H1 (cell line): ENCODE measurements at regions not wholly inside any gene's neighbourhood (a gene's known extent, or its start where the extent isn't known, plus 50 kb on each side); places are given as distances from the start of the nearest gene placed in this dataset.

Source experiments
- CTCF ChIA-PET: fragments of 300-600 bp; sonication (Branson Sonifier 250); formaldehyde crosslinking; loops from one replicate; lab custom pipeline; 2021; ENCODE audit not compliant: partially characterized antibody; lab: Charles Lee
- POLR2A ChIA-PET: fragments of 300-600 bp; sonication (Branson Sonifier 250); formaldehyde crosslinking; loops from one replicate; lab custom pipeline; 2021; ENCODE audit warnings: inconsistent platforms; ENCODE audit not compliant: partially characterized antibody; lab: Charles Lee
- DNase-seq, 2 experiments: peaks; one replicate each; pipeline versions ENCODE4 v3.0.0 to v3.0.0-alpha.2; 2010 to 2022; ENCODE audit warnings: low spot score in 2 of 2, low read depth in 1 of 2, mixed read lengths in 1 of 2
- FAIRE-seq: peaks from 2 replicates; lab custom pipeline; 2011; peaks lifted over from hg19 to GRCh38; lab: Jason Lieb, UNC
- H2AFZ ChIP-seq: 2 replicates; pipeline ENCODE4 v1.8.1; 2012; ENCODE audit warnings: low read length, inconsistent platforms
- H2AK5ac ChIP-seq: 2 replicates; pipeline ENCODE4 v1.6.1; 2013; ENCODE audit warnings: low read depth, low read length
- H2BK120ac ChIP-seq: replicated peaks from 2 replicates; pipeline ENCODE3; 2013; ENCODE audit warnings: low read depth, low read length, inconsistent platforms
- H2BK12ac ChIP-seq: 2 replicates; pipeline ENCODE4 v1.6.1; 2013; ENCODE audit warnings: low read depth, low read length
- H2BK15ac ChIP-seq: 2 replicates; pipeline ENCODE4 v1.6.1; 2013; ENCODE audit warnings: low read length
- H2BK20ac ChIP-seq: 2 replicates; pipeline ENCODE4 v1.6.1; 2013; ENCODE audit warnings: low read length
- H2BK5ac ChIP-seq: 2 replicates; pipeline ENCODE4 v1.6.1; 2013; ENCODE audit warnings: low read depth, low read length
- H3K14ac ChIP-seq: 2 replicates; pipeline ENCODE4 v1.6.1; 2013; ENCODE audit warnings: inconsistent platforms; ENCODE audit not compliant: insufficient read length
- H3K18ac ChIP-seq: 2 replicates; pipeline ENCODE4 v1.6.1; 2013; ENCODE audit warnings: low read length; ENCODE audit errors: extremely low read depth
- H3K23ac ChIP-seq: 2 replicates; pipeline ENCODE4 v1.6.1; 2013; ENCODE audit warnings: inconsistent platforms; ENCODE audit not compliant: insufficient read length
- H3K23me2 ChIP-seq: 2 replicates; pipeline ENCODE4 v1.6.1; 2013; ENCODE audit warnings: low read depth, low read length
- H3K27ac ChIP-seq: 2 replicates; pipeline ENCODE4 v1.6.1; 2011; ENCODE audit warnings: low read depth, low read length, inconsistent platforms
- H3K27me3 ChIP-seq, 4 experiments: replicated peaks in 1 of 4; 1 replicate in 1 of 4; 2 replicates in 3 of 4; pipeline versions ENCODE4 v1.6.1 to v1.8.1; 2011 to 2013; ENCODE audit warnings: low read length in 3 of 4, mild to moderate bottlenecking in 3 of 4, inconsistent platforms in 2 of 4, mixed read lengths in 2 of 4, moderate library complexity in 1 of 4; ENCODE audit not compliant: control insufficient read depth in 3 of 4, insufficient read depth in 3 of 4; ENCODE audit errors: extremely low read depth in 1 of 4
- H3K36me3 ChIP-seq, 4 experiments: 2 replicates each; pipeline versions ENCODE4 v1.6.1 to v1.8.1; 2011 to 2013; ENCODE audit warnings: mild to moderate bottlenecking in 4 of 4, low read length in 3 of 4, moderate library complexity in 2 of 4, control low read depth in 1 of 4, inconsistent platforms in 1 of 4; ENCODE audit not compliant: insufficient read depth in 4 of 4, control insufficient read depth in 2 of 4
- H3K4ac ChIP-seq: replicated peaks from 2 replicates; pipeline ENCODE3; 2013; ENCODE audit warnings: low read length, low read depth, mixed read lengths, inconsistent platforms; ENCODE audit not compliant: insufficient read length
- H3K4me1 ChIP-seq, 4 experiments: replicated peaks in 1 of 4; 1 replicate in 1 of 4; 2 replicates in 3 of 4; pipeline versions ENCODE4 v1.6.1 to v1.8.1; 2011 to 2013; ENCODE audit warnings: low read length in 3 of 4, inconsistent platforms in 2 of 4, mixed read lengths in 1 of 4; ENCODE audit not compliant: insufficient read depth in 4 of 4, control insufficient read depth in 3 of 4
- H3K4me2 ChIP-seq, 2 experiments: 2 replicates each; pipeline versions ENCODE4 v1.6.1 to v1.8.1; 2011 to 2013; ENCODE audit warnings: low read depth in 2 of 2, low read length in 2 of 2, control low read depth in 1 of 2, inconsistent platforms in 1 of 2, mild to moderate bottlenecking in 1 of 2; ENCODE audit not compliant: insufficient read depth in 1 of 2
- H3K4me3 ChIP-seq, 4 experiments: fragments of 200-600, 300-600 bp in 1 of 4; sonication (generic), shearing (Covaris generic), sonication (Bioruptor Twin) in 1 of 4; 2 replicates each; pipeline versions ENCODE4 v1.5.1 to v1.8.1; 2011 to 2016; ENCODE audit warnings: low read length in 4 of 4, low read depth in 3 of 4, control low read depth in 2 of 4, inconsistent platforms in 2 of 4, mild to moderate bottlenecking in 2 of 4, mixed read lengths in 1 of 4, moderate library complexity in 1 of 4; ENCODE audit not compliant: insufficient read depth in 2 of 4; ENCODE audit errors: extremely low read depth in 1 of 4
- H3K56ac ChIP-seq: replicated peaks from 2 replicates; pipeline ENCODE3; 2013; ENCODE audit warnings: low read depth, mild to moderate bottlenecking, mixed read lengths, low read length, inconsistent platforms; ENCODE audit not compliant: insufficient read length
- H3K79me1 ChIP-seq: 2 replicates; pipeline ENCODE4 v1.6.1; 2013; ENCODE audit warnings: low read depth, low read length, control low read depth
- H3K79me2 ChIP-seq, 2 experiments: 2 replicates each; pipeline versions ENCODE4 v1.6.1 to v1.8.1; 2012 to 2013; ENCODE audit warnings: low read length in 2 of 2, mild to moderate bottlenecking in 2 of 2, inconsistent platforms in 1 of 2; ENCODE audit not compliant: insufficient read depth in 2 of 2, control insufficient read depth in 1 of 2
- H3K9ac ChIP-seq, 4 experiments: replicated peaks in 1 of 4; 1 replicate in 1 of 4; 2 replicates in 3 of 4; pipeline versions ENCODE4 v1.6.1 to v1.8.1; 2011 to 2013; ENCODE audit warnings: low read depth in 3 of 4, low read length in 3 of 4, control low read depth in 2 of 4, mild to moderate bottlenecking in 2 of 4, moderate library complexity in 2 of 4, inconsistent platforms in 1 of 4; ENCODE audit errors: extremely low read depth in 1 of 4
- H3K9me3 ChIP-seq, 2 experiments: 2 replicates each; pipeline versions ENCODE4 v1.6.1 to v1.8.1; 2012 to 2013; ENCODE audit warnings: mild to moderate bottlenecking in 2 of 2, moderate library complexity in 2 of 2, control low read depth in 1 of 2, inconsistent platforms in 1 of 2, low read depth in 1 of 2, low read length in 1 of 2, mixed read lengths in 1 of 2; ENCODE audit not compliant: insufficient read depth in 2 of 2
- H4K20me1 ChIP-seq, 2 experiments: replicated peaks in 1 of 2; 2 replicates each; pipeline versions ENCODE3 to v1.8.1; 2011 to 2013; ENCODE audit warnings: inconsistent platforms in 2 of 2, low read length in 2 of 2, mild to moderate bottlenecking in 1 of 2; ENCODE audit not compliant: insufficient read depth in 2 of 2, control insufficient read depth in 1 of 2
- H4K5ac ChIP-seq: 2 replicates; pipeline ENCODE4 v1.6.1; 2013; ENCODE audit warnings: low read length, low read depth, mixed read lengths, inconsistent platforms; ENCODE audit not compliant: insufficient read length
- H4K8ac ChIP-seq: 2 replicates; pipeline ENCODE4 v1.8.0; 2013; ENCODE audit warnings: mild to moderate bottlenecking, moderate library complexity, low read length, inconsistent platforms; ENCODE audit not compliant: insufficient read depth; ENCODE audit errors: extremely low read depth
- H4K91ac ChIP-seq: replicated peaks from 2 replicates; pipeline ENCODE3; 2013; ENCODE audit warnings: low read length, mixed read lengths, inconsistent platforms; ENCODE audit not compliant: insufficient read length
- ASH2L ChIP-seq: fragments of 200-600, 300-600 bp; sonication (generic); IDR thresholded peaks from one replicate; pipeline ENCODE4 v1.7.1; 2017; ENCODE audit warnings: low read length
- HDAC2 ChIP-seq, 2 experiments: fragments of 300-600 bp in 1 of 2; sonication (generic) in 1 of 2; IDR thresholded peaks; 2 replicates each; pipeline ENCODE4 v1.6.1; 2011 to 2012; ENCODE audit warnings: low read depth in 2 of 2, low read length in 2 of 2, mild to moderate bottlenecking in 2 of 2, moderate library complexity in 2 of 2, borderline replicate concordance in 1 of 2, inconsistent platforms in 1 of 2
- JUND ChIP-seq: IDR thresholded peaks from 2 replicates; pipeline ENCODE4 v1.6.1; 2011; ENCODE audit warnings: mild to moderate bottlenecking, improper control_type of control experiment, low read length
- KDM5A ChIP-seq: fragments of 200-600 bp; IDR thresholded peaks from 2 replicates; pipeline ENCODE4 v1.7.1; 2012; ENCODE audit warnings: mild to moderate bottlenecking, low read length, inconsistent platforms, mixed read lengths
- RAD21 ChIP-seq, 2 experiments: IDR thresholded peaks in 1 of 2; conservative IDR thresholded peaks in 1 of 2; 2 replicates each; pipeline ENCODE4 v1.6.1; 2011; ENCODE audit warnings: low read depth in 2 of 2, low read length in 2 of 2, improper control_type of control experiment in 1 of 2, inconsistent platforms in 1 of 2, mild to moderate bottlenecking in 1 of 2, moderate library complexity in 1 of 2
- SP2 ChIP-seq: IDR thresholded peaks from 2 replicates; pipeline ENCODE4 v1.6.1; 2012; ENCODE audit warnings: mild to moderate bottlenecking, low read length, inconsistent platforms
- SUZ12 ChIP-seq: fragments of 200-600 bp; sonication (generic); IDR thresholded peaks from 2 replicates; pipeline ENCODE4 v1.6.1; 2012; ENCODE audit warnings: mild to moderate bottlenecking, inconsistent platforms, low read length, moderate library complexity, mixed read lengths
- TAF7 ChIP-seq: optimal IDR thresholded peaks from 2 replicates; pipeline ENCODE3; 2011; ENCODE audit warnings: low read depth, mild to moderate bottlenecking, inconsistent platforms, low read length, moderate library complexity, borderline replicate concordance
- TCF12 ChIP-seq: IDR thresholded peaks from 2 replicates; pipeline ENCODE4 v1.6.1; 2011; ENCODE audit warnings: low read depth, mild to moderate bottlenecking, low read length
- YY1 ChIP-seq: IDR thresholded peaks from 2 replicates; pipeline ENCODE4 v1.6.1; 2011; ENCODE audit warnings: low read depth, mild to moderate bottlenecking, low read length
- ZNF274 ChIP-seq: IDR thresholded peaks from 2 replicates; pipeline ENCODE4 v1.7.0; 2012; ENCODE audit warnings: low read length, borderline replicate concordance; ENCODE audit errors: extremely low read depth
- WGBS, 2 experiments: shearing (Covaris generic) in 1 of 2; methylation state at CpG; one replicate each; pipeline versions ENCODE4 v1.1.6 to v1.1.7; 2013 to 2015; ENCODE audit warnings: low lambda C conversion rate in 2 of 2, mixed read lengths in 2 of 2, inconsistent platforms in 1 of 2, low coverage in 1 of 2, missing lambda C conversion rate in 1 of 2; ENCODE audit not compliant: insufficient replicate concordance in 2 of 2, insufficient coverage in 1 of 2, insufficient read length in 1 of 2; ENCODE audit errors: extremely low coverage in 1 of 2, missing lambda C conversion rate in 1 of 2; 5-methylcytosine and 5-hydroxymethylcytosine counted together
- TF ChIP-seq, protein P1 (sequence below): IDR thresholded peaks from 2 replicates; pipeline ENCODE4 v1.6.1; 2012; ENCODE audit warnings: low read length, inconsistent platforms
- TF ChIP-seq, protein P2 (sequence below): IDR thresholded peaks from 2 replicates; pipeline ENCODE4 v1.6.1; 2012; ENCODE audit warnings: inconsistent platforms

DNA sequence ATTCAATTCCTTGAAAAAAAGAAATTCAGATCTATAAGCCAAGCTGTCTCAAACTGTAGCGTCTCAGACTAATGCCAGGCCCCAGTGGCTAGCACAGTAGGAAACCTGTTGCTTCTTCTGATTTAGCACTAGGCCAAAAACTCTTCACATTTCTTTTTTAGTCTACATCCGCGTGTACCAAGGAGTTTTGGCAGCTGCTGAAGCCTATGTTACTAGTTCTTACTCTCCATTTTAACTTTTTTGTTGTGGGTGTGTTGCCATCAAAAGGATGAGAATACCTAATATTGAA is 65.0 kb upstream of the BTN3A2 start:
- Histone ChIP-seq H3K79me2 (no peaks in the 10 kb centered on the region), H3K18ac (no peak overlapping the region), H3K79me1 (no peaks in the 10 kb centered on the region), H2BK12ac (no peak overlapping the region), H3K9me3 (no peaks in the 10 kb centered on the region), H2BK5ac (no peak overlapping the region), H2BK15ac (no peak overlapping the region), H2BK120ac (no peak overlapping the region), H3K23ac (no peak overlapping the region), H3K4me3 (peak overlapping the region in 2 of 4 experiments; percentile 86 to 90; a peak in 3 of 8 replicates), H3K4me2 (peak overlapping the region; percentile 36 to 68; a peak in 1 of 4 replicates), H2AFZ (no peak overlapping the region), H3K56ac (no peak overlapping the region), H3K27ac (no peak overlapping the region), H3K36me3 (no peaks in the 10 kb centered on the region), H3K4me1 (no peaks in the 10 kb centered on the region), H4K91ac (no peak overlapping the region), H3K14ac (no peak overlapping the region), H4K8ac (no peak overlapping the region), H3K4ac (no peak overlapping the region), H2AK5ac (no peak overlapping the region), H3K27me3 (peaks cover 0 to 1% (median 0%) of the 10 kb centered on the region in 4 experiments; a peak in 1 of 7 replicates), H2BK20ac (no peak overlapping the region), H4K20me1 (no peaks in the 10 kb centered on the region), H3K23me2 (peaks cover 7% of the 10 kb centered on the region; the same call in 1 of the 2 replicates), H3K9ac (no peak overlapping the region), H4K5ac (no peak overlapping the region)
- 88% methylated on average over 3 of the region's 3 CpGs; no CpG with 5 or more reads in 1 of the 2 experiments for WGBS, 2 experiments
- FAIRE-seq (no peak), DNase-seq (no peak)
- POLR2A ChIA-PET, result interaction anchor here (0.8 to 3.1 kb wide), 7 partner anchors 10 to 177 kb away, joined by 3 to 19 read pairs (median 5); a partner anchor contains a TSS
- CTCF ChIA-PET, result no interaction called here
- TF ChIP-seq HDAC2 (IDR thresholded peaks at IDR 0.05; ENCODE audit: borderline replicate concordance in 1 of 2, low read depth in 2 of 2, low read length in 2 of 2), result no peak
- no peak for TF ChIP-seq ZNF274
- TF ChIP-seq YY1, result no peak
- no peak for TF ChIP-seq KDM5A
- no peak for TF ChIP-seq TAF7
- TF ChIP-seq SUZ12, result no peak
- no peak for TF ChIP-seq RAD21 (IDR thresholded peaks at IDR 0.05 in 1 of 2, conservative IDR thresholded peaks at IDR 0.05 in 1 of 2; ENCODE audit: low read depth in 2 of 2, low read length in 2 of 2)
- TF ChIP-seq TCF12, result no peak
- TF ChIP-seq, protein P1, sequence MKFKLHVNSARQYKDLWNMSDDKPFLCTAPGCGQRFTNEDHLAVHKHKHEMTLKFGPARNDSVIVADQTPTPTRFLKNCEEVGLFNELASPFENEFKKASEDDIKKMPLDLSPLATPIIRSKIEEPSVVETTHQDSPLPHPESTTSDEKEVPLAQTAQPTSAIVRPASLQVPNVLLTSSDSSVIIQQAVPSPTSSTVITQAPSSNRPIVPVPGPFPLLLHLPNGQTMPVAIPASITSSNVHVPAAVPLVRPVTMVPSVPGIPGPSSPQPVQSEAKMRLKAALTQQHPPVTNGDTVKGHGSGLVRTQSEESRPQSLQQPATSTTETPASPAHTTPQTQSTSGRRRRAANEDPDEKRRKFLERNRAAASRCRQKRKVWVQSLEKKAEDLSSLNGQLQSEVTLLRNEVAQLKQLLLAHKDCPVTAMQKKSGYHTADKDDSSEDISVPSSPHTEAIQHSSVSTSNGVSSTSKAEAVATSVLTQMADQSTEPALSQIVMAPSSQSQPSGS, result no peak
- no peak for TF ChIP-seq SP2
- no peak for TF ChIP-seq ASH2L
- TF ChIP-seq, protein P2, sequence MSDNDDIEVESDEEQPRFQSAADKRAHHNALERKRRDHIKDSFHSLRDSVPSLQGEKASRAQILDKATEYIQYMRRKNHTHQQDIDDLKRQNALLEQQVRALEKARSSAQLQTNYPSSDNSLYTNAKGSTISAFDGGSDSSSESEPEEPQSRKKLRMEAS, result no peak
- TF ChIP-seq JUND, result no peak
